ENCODE measurements at regions not wholly inside any gene's neighbourhood (a gene's known extent, or its start where the extent isn't known, plus 50 kb on each side); places are given as distances from the start of the nearest gene placed in this dataset.

- ATAC-seq (ENCODE audit: low read depth), result no peak
These were observed 176.9 kb upstream of the ANKRD28 start for GRCh38 chr3:15974647-15975046.

More at GRCh38 chr3:15974647-15975046, 176.9 kb upstream of the ANKRD28 start:
- Histone ChIP-seq H2AFZ (replicated peaks; ENCODE audit: low read length, poor library complexity) (no peak overlapping the region), H3K56ac (ENCODE audit: extremely low read depth, insufficient read depth, low read length) (no peak overlapping the region), H3K4me2 (ENCODE audit: low read depth, low read length) (no peak overlapping the region), H2BK20ac (ENCODE audit: low read depth, low read length) (no peak overlapping the region), H3K4me3 (ENCODE audit: insufficient read depth, low read depth, low read length) (no peak overlapping the region), H3K9me3 (ENCODE audit: control insufficient read depth, insufficient read depth, low read length) (peaks cover 4% of the 10 kb centered on the region; the same call in 1 of the 2 replicates), H4K91ac (ENCODE audit: insufficient read depth, low read depth, low read length) (no peak overlapping the region), H2BK15ac (ENCODE audit: low read depth, low read length) (no peak overlapping the region), H2BK5ac (ENCODE audit: low read depth, low read length, poor library complexity, severe bottlenecking) (no peak overlapping the region), H3K18ac (ENCODE audit: low read depth, low read length) (no peak overlapping the region), H3K9ac (ENCODE audit: low read depth, low read length) (no peak overlapping the region), H2AK9ac (replicated peaks; ENCODE audit: low read depth, low read length, poor library complexity) (no peak overlapping the region), H2AK5ac (ENCODE audit: low read depth, low read length) (no peak overlapping the region), H4K20me1 (ENCODE audit: insufficient read depth, low read length) (no peaks in the 10 kb centered on the region), H2BK120ac (ENCODE audit: low read depth, low read length) (no peak overlapping the region), H3K4me1 (ENCODE audit: control insufficient read depth, insufficient read depth, low read length) (peaks cover 5% of the 10 kb centered on the region; the same call in 1 of the 2 replicates), H3K4ac (ENCODE audit: low read depth, low read length) (no peak overlapping the region), H3K14ac (replicated peaks; ENCODE audit: low read depth, low read length) (no peak overlapping the region), H3K36me3 (ENCODE audit: control insufficient read depth, insufficient read depth, low read length) (no peaks in the 10 kb centered on the region), H3K9me1 (ENCODE audit: insufficient read depth, low read length) (no peaks in the 10 kb centered on the region), H3K79me1 (ENCODE audit: low read depth in 1 of 2, low read length in 2 of 2) (no peaks in the 10 kb centered on the region), H4K8ac (ENCODE audit: low read depth in 2 of 2, low read length in 2 of 2) (no peak overlapping the region), H4K5ac (ENCODE audit: low read depth, low read length) (no peak overlapping the region), H3K27ac (ENCODE audit: insufficient read depth, low read length) (no peak overlapping the region), H3K23ac (ENCODE audit: low read depth, low read length) (no peak overlapping the region), H3K27me3 (ENCODE audit: control insufficient read depth, insufficient read depth, low read length) (no peaks in the 10 kb centered on the region)
- intact Hi-C loops (cut with micrococcal nuclease) (no loop called here), dilution Hi-C loops (cut with HindIII; ENCODE audit: low sequenced_read_pairs, unreplicated experiment) (no loop called here), in situ Hi-C loops (cut with MboI; ENCODE audit: low sequenced_read_pairs) (no loop called here)
- no peak for TF ChIP-seq SMC3 (IDR thresholded peaks at IDR 0.05; ENCODE audit: low read depth, low read length)
- no peak for TF ChIP-seq MAFK (IDR thresholded peaks at IDR 0.05; ENCODE audit: low read depth, low read length)
- TF ChIP-seq USF2 (IDR thresholded peaks at IDR 0.05; ENCODE audit: low read depth, low read length), result no peak
- no peak for TF ChIP-seq RFX5 (IDR thresholded peaks at IDR 0.05; ENCODE audit: low read depth, low read length)
- TF ChIP-seq MAZ (IDR thresholded peaks at IDR 0.05; ENCODE audit: borderline replicate concordance, low read depth, low read length), result no peak
- no peak for TF ChIP-seq CTCF (conservative IDR thresholded peaks at IDR 0.05; ENCODE audit: low read depth, low read length)
- TF ChIP-seq BHLHE40 (IDR thresholded peaks at IDR 0.05; ENCODE audit: low read depth, low read length), result no peak
- TF ChIP-seq ELK1 (IDR thresholded peaks at IDR 0.05; ENCODE audit: borderline replicate concordance, low read depth, low read length), result no peak
- TF ChIP-seq RCOR1 (IDR thresholded peaks at IDR 0.05; ENCODE audit: insufficient replicate concordance, low read length), result no peak
- TF ChIP-seq CEBPB (IDR thresholded peaks at IDR 0.05; ENCODE audit: low read depth, low read length), result no peak
- no peak for TF ChIP-seq NFE2L2 (IDR thresholded peaks at IDR 0.05; ENCODE audit: low read depth, low read length)
- no peak for TF ChIP-seq RAD21 (IDR thresholded peaks at IDR 0.05; ENCODE audit: low read length)
- TF ChIP-seq POLR2A (IDR thresholded peaks at IDR 0.05; ENCODE audit: low read depth, low read length), result no peak
- no peak for TF ChIP-seq FOS (IDR thresholded peaks at IDR 0.05; ENCODE audit: low read depth, low read length)
- no peak for TF ChIP-seq CHD1 (IDR thresholded peaks at IDR 0.05; ENCODE audit: low read depth, low read length)
- no peak for TF ChIP-seq MXI1 (IDR thresholded peaks at IDR 0.05; ENCODE audit: borderline replicate concordance, low read depth, low read length)
- BruUV-seq (replicated peaks), result no TSS peak
- 83% methylated on average over 1 of the region's 6 CpGs; no CpG with 5 or more reads in 1 of the 2 experiments for WGBS, 2 experiments (ENCODE audit: extremely low coverage in 2 of 2, insufficient read length in 1 of 2)
- no peak for DNase-seq
- ChIA-PET POLR2A (ENCODE audit: unreplicated experiment) (no interaction called here), CTCF (interaction anchor here (1.4 kb wide), 1 partner anchor 8 kb away, joined by 4 read pairs; no protein-coding TSS in a partner anchor)

Measured in IMR-90 (cell line).